Adrenal gland (tissue), 5 donors: ENCODE measurements at regions not wholly inside any gene's neighbourhood (a gene's known extent, or its start where the extent isn't known, plus 50 kb on each side); places are given as distances from the start of the nearest gene placed in this dataset.

Source experiments
- CTCF ChIP-seq, 6 experiments: fragments of 450-650 bp in 4 of 6; fragments of 200-600 bp in 2 of 6; sonication (generic) in 1 of 6; IDR thresholded peaks; 1 replicate in 5 of 6; 2 replicates in 1 of 6; pipeline versions ENCODE4 v1.5.1 to v1.8.0; 2016 to 2021; ENCODE audit warnings: antibody characterized with exemption in 6 of 6, mild to moderate bottlenecking in 2 of 6, moderate library complexity in 1 of 6
- POLR2A ChIP-seq, 2 donors: fragments of 450-650 bp; IDR thresholded peaks; one replicate each; pipeline ENCODE4 v1.6.1; 2017; ENCODE audit warnings: antibody characterized with exemption in 2 of 2, mild to moderate bottlenecking in 2 of 2, moderate library complexity in 1 of 2
- donor health status: DM: no; HTN: no; CAD: no.

- no peak for TF ChIP-seq CTCF (IDR thresholded peaks at IDR 0.05)
- TF ChIP-seq POLR2A (IDR thresholded peaks at IDR 0.05): no peak
These were observed 483.3 kb downstream of the DMAC1 start for GRCh38 chr9:7316166-7316795.
